ENCODE measurements at regions not wholly inside any gene's neighbourhood (a gene's known extent, or its start where the extent isn't known, plus 50 kb on each side); places are given as distances from the start of the nearest gene placed in this dataset.

DNA sequence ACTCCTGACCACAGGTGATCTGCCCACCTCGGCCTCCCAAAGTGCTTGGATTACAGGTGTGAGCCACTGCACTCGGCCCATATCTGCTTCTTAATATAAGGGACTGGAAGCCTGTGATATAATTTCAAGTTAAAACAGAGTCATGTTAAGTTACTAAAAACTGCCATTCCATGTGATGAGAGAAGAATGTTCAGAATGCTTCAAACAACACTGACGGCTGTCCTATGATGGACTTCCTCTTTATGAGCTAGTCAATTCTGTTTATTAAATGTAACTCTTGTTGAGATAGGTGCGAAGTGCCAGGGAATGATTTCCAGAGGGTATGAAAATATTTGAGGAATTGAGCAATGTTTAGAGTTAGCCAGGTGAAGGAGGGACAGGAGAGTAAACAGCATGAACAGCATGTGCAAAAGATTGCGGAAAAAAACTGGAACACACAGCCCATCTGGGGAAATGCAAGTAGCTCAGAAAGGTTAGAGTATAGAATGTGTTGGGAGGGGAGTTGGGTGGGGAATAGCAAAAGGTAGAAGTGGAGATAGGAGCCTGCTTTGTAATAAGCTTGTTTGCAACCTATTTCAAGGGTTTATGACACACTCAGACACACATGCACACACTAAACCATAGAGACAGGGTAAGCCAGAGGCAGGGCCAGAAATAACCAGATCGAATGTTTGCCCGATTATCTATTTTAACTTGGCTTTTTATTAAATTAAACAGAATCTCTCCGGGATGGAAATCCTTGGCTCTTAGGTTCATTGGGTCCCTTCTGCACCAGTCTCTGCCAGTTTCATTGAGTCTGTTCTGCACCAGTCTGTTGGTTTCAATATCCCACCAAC is 135.6 kb upstream of the COX10 start:
- DNase-seq (ENCODE audit: low spot score in 2 of 2): no peak
- intact Hi-C loops (cut with DNase I; ENCODE audit: low total_unique reads): no loop called here
- H3K27ac ChIP-seq: no peak overlapping the region
- no peaks in the 10 kb centered on the region for H3K27me3 ChIP-seq
- no peak overlapping the region for H3K4me3 ChIP-seq
- TF ChIP-seq POLR2AphosphoS5 (IDR thresholded peaks at IDR 0.05) (no peak), POLR2A (IDR thresholded peaks at IDR 0.05) (no peak)
- TF ChIP-seq, protein P1, sequence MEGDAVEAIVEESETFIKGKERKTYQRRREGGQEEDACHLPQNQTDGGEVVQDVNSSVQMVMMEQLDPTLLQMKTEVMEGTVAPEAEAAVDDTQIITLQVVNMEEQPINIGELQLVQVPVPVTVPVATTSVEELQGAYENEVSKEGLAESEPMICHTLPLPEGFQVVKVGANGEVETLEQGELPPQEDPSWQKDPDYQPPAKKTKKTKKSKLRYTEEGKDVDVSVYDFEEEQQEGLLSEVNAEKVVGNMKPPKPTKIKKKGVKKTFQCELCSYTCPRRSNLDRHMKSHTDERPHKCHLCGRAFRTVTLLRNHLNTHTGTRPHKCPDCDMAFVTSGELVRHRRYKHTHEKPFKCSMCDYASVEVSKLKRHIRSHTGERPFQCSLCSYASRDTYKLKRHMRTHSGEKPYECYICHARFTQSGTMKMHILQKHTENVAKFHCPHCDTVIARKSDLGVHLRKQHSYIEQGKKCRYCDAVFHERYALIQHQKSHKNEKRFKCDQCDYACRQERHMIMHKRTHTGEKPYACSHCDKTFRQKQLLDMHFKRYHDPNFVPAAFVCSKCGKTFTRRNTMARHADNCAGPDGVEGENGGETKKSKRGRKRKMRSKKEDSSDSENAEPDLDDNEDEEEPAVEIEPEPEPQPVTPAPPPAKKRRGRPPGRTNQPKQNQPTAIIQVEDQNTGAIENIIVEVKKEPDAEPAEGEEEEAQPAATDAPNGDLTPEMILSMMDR (IDR thresholded peaks at IDR 0.05): no peak
- H3K36me3 ChIP-seq: no peaks in the 10 kb centered on the region
- H3K4me1 ChIP-seq: no peaks in the 10 kb centered on the region
- peaks cover 0 to under 1% of the 10 kb centered on the region in 2 donors for H3K9me3 ChIP-seq

GRCh38 chr17:13939222-13939621 is 130.1 kb upstream of the COX10 start:
- intact Hi-C loops (cut with DNase I; ENCODE audit: low total_unique reads): no loop called here
- H3K36me3 ChIP-seq: no peaks in the 10 kb centered on the region
- TF ChIP-seq, protein P1 (IDR thresholded peaks at IDR 0.05): no peak
- TF ChIP-seq POLR2AphosphoS5 (IDR thresholded peaks at IDR 0.05) (no peak), POLR2A (IDR thresholded peaks at IDR 0.05) (no peak)

DNA sequence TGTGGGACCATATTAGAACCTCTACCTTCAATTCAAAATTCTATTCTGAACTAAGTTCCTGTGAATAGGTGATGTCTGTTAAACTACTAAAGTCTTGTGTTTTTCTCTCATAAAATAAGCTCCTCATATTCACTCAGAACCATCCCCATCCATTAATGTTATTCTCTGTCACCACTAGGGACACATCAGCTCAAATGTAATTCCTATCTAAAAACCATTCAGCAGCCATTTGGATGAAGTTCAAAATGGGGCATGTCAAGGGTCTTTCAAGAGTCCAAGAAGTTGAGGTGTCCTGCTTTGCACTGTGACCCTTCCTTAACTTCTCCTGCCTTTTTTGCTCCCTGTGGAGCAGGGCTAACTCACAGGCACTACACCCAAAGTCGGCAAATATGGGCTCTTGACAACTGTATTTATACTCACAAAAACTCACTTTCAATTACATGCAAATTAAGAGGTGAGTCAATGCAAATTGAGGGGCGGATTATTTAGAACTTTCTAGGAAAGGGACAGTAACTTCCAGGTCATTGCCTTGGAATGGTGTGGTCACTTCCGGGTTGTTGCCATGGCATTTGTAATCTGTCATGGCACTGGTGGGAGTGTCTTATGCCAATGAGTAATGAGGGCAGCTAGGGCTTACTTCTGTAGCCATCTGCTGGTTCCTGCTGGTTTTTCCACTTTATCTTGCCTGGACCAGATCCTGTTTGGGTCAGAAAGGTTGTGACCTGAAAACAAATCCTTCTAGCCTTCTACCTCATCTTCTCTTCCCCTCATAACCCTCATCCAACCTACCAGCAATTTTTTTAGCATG is 128.2 kb upstream of the COX10 start:
- intact Hi-C loops (cut with DNase I; ENCODE audit: low total_unique reads): no loop called here

More at GRCh38 chr17:13939222-13939621, 130.1 kb upstream of the COX10 start:
- Histone ChIP-seq H3K27me3 (no peaks in the 10 kb centered on the region), H3K9me3 (peaks cover 0 to 6% of the 10 kb centered on the region in 2 donors), H3K4me3 (no peak overlapping the region), H3K27ac (no peak overlapping the region), H3K4me1 (no peaks in the 10 kb centered on the region)
- DNase-seq (ENCODE audit: low spot score in 2 of 2): no peak

GRCh38 chr17:13941781-13942180 is 127.5 kb upstream of the COX10 start:
- Histone ChIP-seq H3K9me3 (peaks cover 0 to 6% of the 10 kb centered on the region in 2 donors), H3K27ac (no peak overlapping the region), H3K27me3 (no peaks in the 10 kb centered on the region), H3K4me3 (no peak overlapping the region), H3K36me3 (no peaks in the 10 kb centered on the region), H3K4me1 (no peaks in the 10 kb centered on the region)
- no peak for DNase-seq (ENCODE audit: low spot score in 2 of 2)
- intact Hi-C loops (cut with DNase I; ENCODE audit: low total_unique reads): no loop called here
- TF ChIP-seq POLR2AphosphoS5 (IDR thresholded peaks at IDR 0.05) (no peak), POLR2A (IDR thresholded peaks at IDR 0.05) (no peak)
- TF ChIP-seq, protein P1 (IDR thresholded peaks at IDR 0.05): no peak

More for the DNA sequence above, 128.2 kb upstream of the COX10 start:
- H3K27ac ChIP-seq: no peak overlapping the region
- H3K4me3 ChIP-seq: no peak overlapping the region
- H3K36me3 ChIP-seq: no peaks in the 10 kb centered on the region
- no peak for DNase-seq (ENCODE audit: low spot score in 2 of 2)
- TF ChIP-seq POLR2AphosphoS5 (IDR thresholded peaks at IDR 0.05) (no peak), POLR2A (IDR thresholded peaks at IDR 0.05) (no peak)
- H3K9me3 ChIP-seq: peaks cover 0 to 6% of the 10 kb centered on the region in 2 donors
- no peaks in the 10 kb centered on the region for H3K4me1 ChIP-seq
- no peaks in the 10 kb centered on the region for H3K27me3 ChIP-seq

- Histone ChIP-seq H3K36me3 (no peaks in the 10 kb centered on the region), H3K4me1 (no peaks in the 10 kb centered on the region), H3K27me3 (no peaks in the 10 kb centered on the region), H3K9me3 (peaks cover 0 to 3% of the 10 kb centered on the region in 2 donors), H3K4me3 (no peak overlapping the region), H3K27ac (no peak overlapping the region)
- TF ChIP-seq POLR2A (IDR thresholded peaks at IDR 0.05): no peak
- TF ChIP-seq POLR2AphosphoS5 (IDR thresholded peaks at IDR 0.05): no peak
- DNase-seq (ENCODE audit: low spot score in 2 of 2): no peak
- intact Hi-C loops (cut with DNase I; ENCODE audit: low total_unique reads): no loop called here
Measured at GRCh38 chr17:13943909-13944308, 125.4 kb upstream of the COX10 start.

GRCh38 chr17:13947499-13947898 is 121.8 kb upstream of the COX10 start:
- Histone ChIP-seq H3K9me3 (no peaks in the 10 kb centered on the region), H3K36me3 (no peaks in the 10 kb centered on the region), H3K27ac (no peak overlapping the region), H3K4me1 (no peaks in the 10 kb centered on the region), H3K27me3 (no peaks in the 10 kb centered on the region), H3K4me3 (no peak overlapping the region)
- DNase-seq (ENCODE audit: low spot score in 2 of 2): no peak
- intact Hi-C loops (cut with DNase I; ENCODE audit: low total_unique reads): no loop called here
- TF ChIP-seq POLR2A (IDR thresholded peaks at IDR 0.05): no peak
- TF ChIP-seq, protein P1 (IDR thresholded peaks at IDR 0.05): no peak
- no peak for TF ChIP-seq POLR2AphosphoS5 (IDR thresholded peaks at IDR 0.05)
